HG02884 (cell line): ENCODE measurements at regions not wholly inside any gene's neighbourhood (a gene's known extent, or its start where the extent isn't known, plus 50 kb on each side); places are given as distances from the start of the nearest gene placed in this dataset.
"Not testable (repeated sequence)": the region's sequence is repeated elsewhere in the genome, so short reads cannot be mapped to it uniquely, and the experiment has no call there.

ENCODE experiments used
- ATAC-seq: cut with Tn5 transposase; IDR thresholded peaks from one replicate; pipeline ENCODE4 v1.9.1; 2021; ENCODE audit warnings: mild to moderate bottlenecking, moderate library complexity; ENCODE audit not compliant: unreplicated experiment

DNA sequence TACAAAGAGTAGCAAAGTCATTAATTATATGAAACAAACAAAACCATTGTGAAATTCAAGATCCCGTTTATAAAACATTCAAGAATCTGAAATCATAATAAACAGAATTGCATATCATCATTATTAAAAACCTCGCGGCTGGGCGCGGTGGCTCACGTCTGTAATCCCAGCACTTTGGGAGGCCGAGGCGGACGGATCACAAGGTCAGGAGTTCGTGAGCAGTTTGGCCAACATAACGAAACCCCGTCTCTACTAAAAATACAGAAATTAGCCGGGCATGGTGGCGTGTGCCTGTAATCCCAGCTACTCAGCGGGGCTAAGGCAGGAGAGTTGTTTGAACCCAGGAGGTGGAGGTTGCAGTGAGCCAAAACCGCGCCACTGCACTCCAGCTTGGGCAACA lies 80.3 kb upstream of the COPS8 start:
- ATAC-seq: not testable (repeated sequence)

DNA sequence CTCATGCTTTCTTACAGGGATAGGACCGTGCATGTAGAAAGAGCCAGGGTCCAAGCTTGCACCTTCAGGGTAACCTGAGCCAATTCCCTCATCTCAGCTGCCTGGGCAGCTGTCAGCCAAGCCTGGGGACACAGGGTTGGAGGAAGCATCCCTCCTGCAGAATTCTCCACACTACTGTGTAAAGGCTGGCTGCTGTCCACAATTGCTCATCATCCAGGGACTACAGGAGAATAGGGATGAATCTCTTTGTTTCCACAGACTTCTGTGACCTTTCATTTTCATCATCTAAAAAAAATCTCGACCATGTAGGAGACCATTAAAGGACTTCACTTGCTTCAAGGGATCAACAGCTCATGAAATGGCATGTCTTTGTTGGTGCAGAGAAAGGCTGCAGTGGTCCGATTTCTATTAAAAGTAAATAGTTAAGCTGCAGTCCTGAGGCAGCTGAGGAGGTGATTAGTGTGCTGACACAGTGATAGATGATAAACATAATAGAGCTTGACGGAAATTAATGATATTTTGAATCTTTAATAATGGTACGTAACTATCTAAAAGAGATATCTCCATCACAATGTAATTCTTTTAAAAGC lies 74.4 kb upstream of the COPS8 start:
- no peak for ATAC-seq

DNA sequence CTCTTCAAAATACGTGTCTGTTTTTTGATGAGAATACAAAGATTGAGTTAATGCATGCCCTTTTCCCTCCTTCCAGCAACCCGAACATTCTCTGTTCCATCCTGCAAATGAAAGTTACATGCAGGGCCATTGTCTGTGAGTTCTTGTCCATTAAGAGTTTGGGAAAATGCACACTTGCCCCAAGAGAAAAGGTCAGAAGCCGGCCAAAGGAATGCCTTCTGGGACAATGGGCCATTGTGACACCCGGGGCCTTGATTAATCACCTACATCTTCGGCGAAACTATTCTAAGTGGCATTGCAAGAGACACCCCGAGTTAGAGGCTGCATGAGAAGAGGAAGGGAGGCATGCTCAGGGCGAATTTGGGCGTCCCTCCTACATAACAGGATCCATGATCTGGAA lies 73.7 kb upstream of the COPS8 start:
- ATAC-seq: no peak

DNA sequence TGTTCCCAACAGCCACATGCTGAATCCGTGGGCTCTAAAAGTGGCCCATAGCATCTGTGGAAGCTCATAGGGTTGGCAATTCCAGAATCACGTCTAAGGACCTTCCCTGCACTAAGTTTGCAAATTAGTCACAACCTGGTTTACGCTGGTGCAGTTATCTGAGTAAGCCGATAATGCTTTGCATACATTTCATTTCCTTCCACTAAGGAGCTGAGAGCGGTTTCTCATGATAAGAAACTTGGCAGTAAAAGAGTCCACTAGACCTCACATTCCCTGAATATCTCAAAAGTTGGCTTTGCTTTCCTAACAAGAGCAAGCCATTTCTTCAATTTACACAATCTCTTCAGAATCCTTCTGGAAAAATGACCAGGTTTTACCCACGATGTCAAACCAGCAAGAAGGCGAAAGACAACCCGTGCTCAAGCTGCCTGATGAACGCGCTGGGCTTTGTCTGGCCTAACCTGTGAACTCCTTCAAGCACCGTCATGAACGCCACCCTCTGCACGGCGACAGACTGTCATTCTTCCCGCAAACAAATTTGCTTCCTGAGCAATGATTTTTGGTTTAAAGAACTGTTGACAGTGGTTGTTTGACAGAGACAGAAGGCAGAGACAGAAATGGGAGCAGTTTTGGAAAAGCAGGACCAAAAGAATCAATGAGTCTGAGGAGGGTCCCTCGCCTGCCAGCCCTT lies 73.0 kb upstream of the COPS8 start:
- no peak for ATAC-seq

DNA sequence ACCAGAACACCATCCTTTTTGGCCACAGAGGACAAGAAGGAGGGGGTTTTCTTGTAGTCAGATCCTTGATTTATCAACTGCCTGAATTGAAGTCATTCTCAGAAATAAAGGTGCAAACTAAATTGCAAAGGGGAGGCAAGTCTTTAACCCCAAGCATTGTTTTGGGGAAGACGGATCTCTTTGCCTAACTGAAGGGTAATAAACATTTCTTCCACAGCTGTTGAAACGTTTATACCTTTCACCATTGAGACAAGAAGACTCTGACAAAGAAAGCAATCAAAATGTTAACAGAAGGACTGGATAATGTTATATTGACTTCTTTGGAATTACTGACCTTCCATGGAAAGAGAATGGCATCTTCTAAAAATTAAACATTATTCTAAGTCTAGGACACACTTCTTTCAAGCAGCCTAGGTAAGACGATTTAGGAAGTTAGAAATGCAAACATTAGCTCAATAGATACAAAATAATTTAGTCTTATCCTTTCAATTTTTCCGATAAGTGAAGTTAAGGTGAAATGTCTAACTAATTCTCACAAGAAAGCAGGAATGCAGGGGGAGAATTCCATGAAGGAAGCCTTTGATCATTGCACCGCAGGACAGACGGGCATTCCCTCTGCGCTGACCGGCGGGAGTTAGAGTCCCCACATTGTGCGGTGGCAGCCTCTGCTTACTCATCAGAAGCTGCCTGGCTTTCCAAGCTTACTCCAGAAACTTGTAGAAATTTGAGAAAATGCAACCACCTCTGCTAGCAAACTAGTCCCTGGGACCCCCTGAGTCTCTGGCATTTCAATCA lies 69.4 kb upstream of the COPS8 start:
- no peak for ATAC-seq

DNA sequence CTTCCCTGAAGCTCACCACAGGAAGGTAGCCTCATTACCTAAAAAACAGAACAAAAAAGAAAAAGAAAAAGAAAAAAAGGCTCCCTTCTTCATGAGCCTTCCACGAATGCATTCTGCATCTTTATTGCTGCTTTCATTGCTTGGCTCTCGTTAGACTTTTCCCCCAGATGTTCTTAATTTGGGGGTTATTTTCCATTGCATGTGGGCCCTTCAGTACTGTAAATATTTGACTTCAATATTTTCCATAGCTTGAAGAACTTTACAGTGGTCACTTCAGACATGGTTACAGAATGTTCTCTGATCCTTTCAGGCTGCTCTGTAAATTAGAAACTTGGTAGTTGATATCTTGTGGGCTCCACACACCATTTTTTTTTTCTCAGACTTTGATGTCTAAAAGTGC lies 65.6 kb upstream of the COPS8 start:
- ATAC-seq: no peak

DNA sequence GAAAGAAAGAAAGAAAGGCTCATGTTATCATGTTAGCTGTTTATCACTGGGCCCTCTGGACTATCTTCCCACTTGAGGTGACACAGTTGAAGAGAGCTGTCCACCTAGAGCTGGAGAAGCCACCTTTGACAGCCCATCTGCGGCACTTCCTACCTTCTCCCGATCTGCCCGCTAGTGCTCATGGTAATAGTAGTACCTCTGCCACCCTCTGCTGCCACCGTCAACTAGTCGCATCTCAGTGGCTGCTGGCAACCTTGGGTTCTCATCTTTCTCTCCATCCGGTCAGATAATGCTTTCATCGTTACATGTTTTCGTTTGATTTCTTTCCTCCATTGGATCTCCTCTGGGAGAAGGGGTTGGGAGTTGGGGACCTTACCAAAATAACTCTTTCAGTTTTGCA lies 63.2 kb upstream of the COPS8 start:
- ATAC-seq: no peak

DNA sequence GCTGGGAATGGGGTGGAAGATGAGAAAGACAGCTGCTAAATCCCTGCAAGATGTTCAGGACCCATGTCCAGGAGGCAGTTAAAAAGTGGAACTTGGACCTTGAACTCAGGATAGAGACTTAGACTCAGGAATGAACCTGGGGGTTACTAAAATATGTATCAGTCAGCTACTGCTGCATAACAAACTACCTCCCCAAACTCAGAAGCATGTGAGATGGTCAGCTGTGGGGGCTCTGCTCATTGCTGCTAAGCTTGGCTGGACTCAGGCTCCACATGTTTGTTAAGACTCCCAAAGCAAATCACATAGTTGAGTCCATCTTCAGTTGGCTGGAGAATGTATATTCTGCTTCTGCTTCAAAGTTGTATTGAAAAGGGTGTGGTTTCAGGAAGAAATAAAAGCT lies 61.4 kb upstream of the COPS8 start:
- no peak for ATAC-seq

DNA sequence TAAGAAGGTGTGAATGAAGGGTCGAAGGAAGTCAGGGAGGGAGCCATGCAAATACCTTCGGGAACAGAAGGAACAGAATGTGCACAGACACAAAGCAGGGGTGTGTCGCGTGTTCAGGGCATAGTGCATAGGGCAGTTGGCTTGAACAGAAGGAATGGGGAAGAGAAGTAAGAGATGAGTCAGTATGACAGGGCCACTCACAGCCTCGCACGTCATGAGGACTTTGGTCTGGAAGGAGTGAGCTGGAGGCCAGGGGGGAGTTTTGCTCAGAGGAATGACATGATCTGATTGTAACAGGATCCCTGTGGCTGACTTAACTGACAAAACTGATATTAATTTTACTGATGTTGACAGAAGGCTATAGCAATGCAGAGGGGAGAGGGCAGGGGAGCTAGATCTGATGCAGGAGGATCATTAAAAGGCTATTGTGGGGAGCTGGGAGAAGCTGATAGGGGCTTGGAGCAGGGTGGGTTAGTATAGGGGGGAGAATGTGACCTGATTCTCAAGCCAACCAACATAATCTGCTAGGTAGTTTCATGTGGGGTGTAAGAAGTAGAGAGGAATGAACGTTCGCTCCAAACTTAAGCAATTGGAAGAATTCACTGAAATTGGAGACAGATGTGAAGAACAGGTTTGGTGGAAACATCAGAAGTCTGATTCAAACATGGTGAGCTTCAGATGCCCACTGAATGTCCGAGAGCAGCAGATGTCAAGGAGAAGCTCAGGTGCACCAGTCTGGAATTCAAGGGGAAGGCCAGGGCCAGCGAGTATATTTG lies 60.4 kb upstream of the COPS8 start:
- no peak for ATAC-seq

DNA sequence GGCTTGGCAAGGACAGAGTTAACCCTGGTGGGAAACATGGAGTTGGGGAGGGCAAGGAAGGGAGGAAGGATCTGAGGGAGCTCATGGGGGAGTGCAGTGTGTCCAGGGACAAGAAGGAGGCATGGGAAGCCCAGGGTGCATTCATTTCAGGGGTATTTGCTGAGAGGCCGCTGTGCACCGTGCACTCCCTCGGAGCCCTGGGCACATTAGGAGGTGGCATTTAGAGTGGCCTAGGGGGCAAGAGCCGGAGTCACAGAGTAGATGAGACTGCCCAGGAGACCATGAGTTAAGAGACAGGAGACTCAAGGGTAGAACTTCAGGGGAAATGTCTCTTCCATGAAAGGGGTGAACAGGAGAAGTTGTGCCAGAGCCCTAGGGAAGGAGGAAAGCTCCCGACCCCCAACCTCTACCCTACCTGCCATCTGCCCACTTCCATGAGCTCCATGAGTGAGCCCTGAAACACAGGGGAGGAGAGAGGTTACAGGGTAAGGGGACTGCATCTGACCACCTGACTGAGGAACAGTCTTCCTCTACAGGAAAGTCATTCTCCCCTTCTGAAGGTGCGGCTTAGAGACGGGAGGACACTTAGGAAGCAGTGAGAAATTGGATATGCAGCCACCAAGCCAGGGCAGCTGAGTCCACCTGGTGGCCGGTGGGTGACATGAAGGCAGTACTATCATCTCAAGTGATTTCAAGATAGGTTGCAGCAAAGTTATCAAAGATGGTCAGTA lies 58.5 kb upstream of the COPS8 start:
- no peak for ATAC-seq

DNA sequence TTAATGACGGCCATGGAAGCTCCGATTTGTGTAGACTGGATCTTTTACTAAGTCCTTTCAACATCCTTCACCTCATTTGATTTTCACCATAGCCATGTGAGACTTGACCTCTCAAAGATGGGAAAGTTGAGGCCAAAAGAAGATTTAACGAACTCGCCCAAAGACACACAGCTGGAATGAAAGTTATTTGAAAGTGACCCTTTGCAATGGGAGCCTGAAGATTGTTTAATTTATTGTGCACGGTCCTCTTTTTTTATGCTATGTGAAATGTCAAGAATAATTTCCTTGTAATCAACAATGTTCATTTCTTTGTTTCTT lies 58.0 kb upstream of the COPS8 start:
- no peak for ATAC-seq

DNA sequence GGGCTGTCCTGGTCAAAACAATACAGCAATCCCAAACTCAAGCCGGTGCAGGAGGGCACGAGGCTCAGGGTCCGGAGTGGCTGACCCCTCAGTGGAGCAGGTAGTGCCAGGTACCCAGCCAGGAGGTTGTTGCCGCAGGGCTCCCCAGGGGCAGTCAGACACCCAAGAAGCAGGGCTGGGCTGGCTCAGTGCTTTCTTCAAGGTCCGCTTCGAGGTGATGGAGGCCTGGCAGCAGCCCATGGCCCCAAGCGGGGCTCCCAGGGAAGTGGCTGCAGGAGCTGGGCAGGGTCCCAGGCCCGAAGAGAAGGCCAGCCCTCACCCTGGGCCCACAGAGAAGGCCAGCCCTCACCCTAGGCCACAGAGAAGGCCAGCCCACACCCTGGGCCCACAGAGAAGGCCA lies 55.3 kb upstream of the COPS8 start:
- no peak for ATAC-seq

DNA sequence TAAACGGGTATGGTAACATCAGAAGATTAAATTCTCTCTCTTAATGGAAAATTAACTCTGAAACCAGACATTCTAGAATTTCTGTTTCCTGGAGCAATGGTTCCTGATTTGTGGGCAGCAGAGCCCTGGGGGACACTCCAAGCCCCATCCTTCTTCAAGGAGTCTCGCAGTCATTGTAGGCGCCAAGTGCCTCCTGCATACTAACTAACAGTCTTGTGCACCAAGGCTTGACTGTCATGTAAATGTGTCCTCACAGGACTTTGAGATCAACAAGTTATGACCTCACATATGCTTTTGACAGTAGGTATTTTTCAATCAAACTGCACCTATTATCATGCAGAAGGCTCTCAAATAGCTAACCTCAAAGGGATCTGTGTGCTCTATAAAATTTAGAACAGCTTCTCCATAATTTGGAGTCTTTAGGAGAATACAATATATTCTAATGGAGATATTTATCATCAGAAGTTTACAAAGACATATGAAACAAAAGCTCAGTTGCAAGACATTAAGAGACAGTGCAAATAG lies 52.1 kb upstream of the COPS8 start:
- ATAC-seq: no peak

DNA sequence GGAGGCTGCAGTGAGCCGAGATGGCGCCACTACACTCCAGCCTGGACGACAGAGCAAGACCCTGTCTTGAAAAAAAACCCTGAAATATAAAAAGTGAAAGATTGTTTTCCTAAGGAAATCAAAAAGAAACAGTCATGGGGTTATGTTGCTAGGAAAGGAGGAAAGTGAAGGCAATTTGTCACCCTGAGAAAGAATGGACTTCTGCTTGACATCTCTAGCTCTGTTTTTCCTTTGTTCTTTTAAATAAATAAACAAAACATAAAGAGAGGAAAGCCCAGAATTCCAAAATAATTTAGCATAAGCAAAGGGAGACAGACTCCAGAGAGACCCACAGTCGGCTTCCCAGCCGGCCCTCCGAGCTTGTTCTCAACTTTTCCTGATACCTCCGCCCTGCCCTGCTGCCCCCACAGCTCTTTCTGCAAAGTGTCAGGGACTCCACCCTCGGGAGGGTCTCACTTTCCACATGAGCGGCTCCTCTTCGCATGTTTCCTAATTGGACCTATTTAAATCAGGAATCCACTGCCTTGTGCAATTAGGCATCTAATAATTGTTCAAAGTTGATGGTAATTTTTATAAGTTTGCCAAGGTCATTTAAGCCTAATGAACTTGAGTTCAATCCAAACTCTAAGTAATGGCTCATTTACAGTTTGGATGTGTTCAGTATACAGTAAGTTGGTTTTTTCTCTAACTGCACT lies 49.8 kb upstream of the COPS8 start:
- ATAC-seq: no peak
